HepG2 (cell line): ENCODE measurements at regions not wholly inside any gene's neighbourhood (a gene's known extent, or its start where the extent isn't known, plus 50 kb on each side); places are given as distances from the start of the nearest gene placed in this dataset.

Source experiments
- TCF12 ChIP-seq, 2 experiments: fragments of 450-650 bp in 1 of 2; sonication (generic) in 1 of 2; formaldehyde crosslinking in 1 of 2; IDR thresholded peaks; 2 replicates each; pipeline versions ENCODE4 v1.6.1 to v1.8.0; 2017 to 2022; ENCODE audit warnings: antibody characterized with exemption in 1 of 2, mild to moderate bottlenecking in 1 of 2, missing genetic modification reagents in 1 of 2, moderate library complexity in 1 of 2
- ZBTB20 ChIP-seq: sonication (generic); formaldehyde crosslinking; IDR thresholded peaks from 2 replicates; pipeline ENCODE4 v1.8.1; 2023; ENCODE audit warnings: missing genetic modification reagents, low read depth, mild to moderate bottlenecking, borderline replicate concordance
- TF ChIP-seq, protein P1 (sequence below): sonication (generic); formaldehyde crosslinking; IDR thresholded peaks from 2 replicates; pipeline ENCODE4 v1.4.0; 2020; ENCODE audit warnings: mild to moderate bottlenecking, missing genetic modification reagents

DNA sequence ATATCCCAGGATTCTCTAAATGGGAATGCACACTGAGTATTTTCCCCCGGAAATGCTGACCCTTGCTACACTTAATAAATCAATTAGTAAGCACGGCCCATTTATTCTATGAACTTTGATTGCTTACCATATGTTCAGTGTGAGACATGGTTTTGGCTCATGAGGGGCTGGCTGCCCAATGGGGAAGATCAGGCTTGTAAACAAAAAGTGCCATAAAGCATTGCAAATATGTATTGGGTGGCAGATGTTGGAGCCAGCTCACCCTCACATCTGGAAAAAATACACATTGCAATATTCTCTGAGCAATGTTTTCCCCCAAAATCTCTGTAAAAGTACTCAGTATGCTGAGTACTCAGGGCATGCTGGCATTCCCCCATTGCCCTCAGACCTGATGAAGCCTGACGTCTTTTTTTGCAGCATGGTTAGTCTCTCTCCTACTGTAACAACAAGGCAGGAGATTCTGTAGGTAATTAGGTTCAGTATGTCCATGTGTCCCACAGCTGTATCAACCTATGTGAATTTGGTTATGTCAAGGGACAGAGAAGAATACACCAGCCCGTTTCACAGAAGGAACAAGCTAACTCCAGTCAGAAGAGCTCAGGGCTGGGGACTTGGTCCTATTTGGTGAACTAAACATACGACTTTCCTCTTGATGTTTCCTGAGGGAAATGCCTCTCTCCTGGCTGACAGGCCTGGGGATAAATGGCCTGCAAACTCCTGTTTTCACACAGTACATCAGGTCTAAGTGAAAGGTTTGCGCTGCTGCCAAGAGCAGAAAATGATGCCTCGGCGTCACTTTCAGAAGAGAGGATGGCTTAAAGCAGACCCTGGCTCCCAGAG, 202.4 kb downstream of the INSIG2 start:
- TF ChIP-seq ZBTB20 (CRISPR knock-in tag) (no peak), TCF12 (IDR thresholded peaks at IDR 0.05) (no peak), TCF12 (CRISPR knock-in tag; IDR thresholded peaks at IDR 0.05) (no peak)
- TF ChIP-seq, protein P1, sequence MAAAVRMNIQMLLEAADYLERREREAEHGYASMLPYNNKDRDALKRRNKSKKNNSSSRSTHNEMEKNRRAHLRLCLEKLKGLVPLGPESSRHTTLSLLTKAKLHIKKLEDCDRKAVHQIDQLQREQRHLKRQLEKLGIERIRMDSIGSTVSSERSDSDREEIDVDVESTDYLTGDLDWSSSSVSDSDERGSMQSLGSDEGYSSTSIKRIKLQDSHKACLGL (CRISPR knock-in tag): no peak
